ENCODE measurements at regions not wholly inside any gene's neighbourhood (a gene's known extent, or its start where the extent isn't known, plus 50 kb on each side); places are given as distances from the start of the nearest gene placed in this dataset.
"Not testable (repeated sequence)": the region's sequence is repeated elsewhere in the genome, so short reads cannot be mapped to it uniquely, and the experiment has no call there.

GRCh38 chr20:40894237-40894630 is 134.4 kb upstream of the TOP1 start:
- Mint-ChIP-seq H3K9me3 (no peaks in the 10 kb centered on the region), H3K36me3 (ENCODE audit: low read depth) (no peaks in the 10 kb centered on the region), H3K4me1 (ENCODE audit: low read depth) (no peaks in the 10 kb centered on the region), H3K27ac (no peak overlapping the region), H3K27me3 (ENCODE audit: low read depth) (peaks cover 27% of the 10 kb centered on the region), H3K4me3 (no peak overlapping the region)

- H3K36me3 Mint-ChIP-seq (ENCODE audit: low read depth), result no peaks in the 10 kb centered on the region
- no peak overlapping the region for H3K27ac Mint-ChIP-seq
- H3K27me3 Mint-ChIP-seq (ENCODE audit: low read depth), result peaks cover 36% of the 10 kb centered on the region
Observed at GRCh38 chr20:40895182-40895581, 133.4 kb upstream of the TOP1 start.

GRCh38 chr20:40896814-40897700 is 131.6 kb upstream of the TOP1 start:
- H3K4me1 Mint-ChIP-seq (ENCODE audit: low read depth), result no peaks in the 10 kb centered on the region
- H3K4me3 Mint-ChIP-seq, result no peak overlapping the region
- H3K27me3 Mint-ChIP-seq (ENCODE audit: low read depth), result peaks cover 40% of the 10 kb centered on the region
- no peaks in the 10 kb centered on the region for H3K9me3 Mint-ChIP-seq
- no peak overlapping the region for H3K27ac Mint-ChIP-seq
- H3K36me3 Mint-ChIP-seq (ENCODE audit: low read depth), result no peaks in the 10 kb centered on the region

More at GRCh38 chr20:40895182-40895581, 133.4 kb upstream of the TOP1 start:
- H3K4me1 Mint-ChIP-seq (ENCODE audit: low read depth), result no peaks in the 10 kb centered on the region
- no peak overlapping the region for H3K4me3 Mint-ChIP-seq
- H3K9me3 Mint-ChIP-seq, result no peaks in the 10 kb centered on the region

- H3K9me3 Mint-ChIP-seq, result no peaks in the 10 kb centered on the region
- H3K4me3 Mint-ChIP-seq, result no peak overlapping the region
- H3K36me3 Mint-ChIP-seq (ENCODE audit: low read depth), result no peaks in the 10 kb centered on the region
- peaks cover 32% of the 10 kb centered on the region for H3K27me3 Mint-ChIP-seq (ENCODE audit: low read depth)
- no peak overlapping the region for H3K27ac Mint-ChIP-seq
- no peaks in the 10 kb centered on the region for H3K4me1 Mint-ChIP-seq (ENCODE audit: low read depth)
Observed at GRCh38 chr20:40899344-40899743, 129.3 kb upstream of the TOP1 start.

GRCh38 chr20:40900666-40901215 is 127.9 kb upstream of the TOP1 start:
- Mint-ChIP-seq H3K36me3 (ENCODE audit: low read depth) (no peaks in the 10 kb centered on the region), H3K27me3 (ENCODE audit: low read depth) (peaks cover 32% of the 10 kb centered on the region), H3K9me3 (no peaks in the 10 kb centered on the region), H3K4me3 (no peak overlapping the region), H3K27ac (no peak overlapping the region), H3K4me1 (ENCODE audit: low read depth) (no peaks in the 10 kb centered on the region)

GRCh38 chr20:40902661-40903060 is 126.0 kb upstream of the TOP1 start:
- no peaks in the 10 kb centered on the region for H3K36me3 Mint-ChIP-seq (ENCODE audit: low read depth)

GRCh38 chr20:40908309-40908708 is 120.3 kb upstream of the TOP1 start:
- H3K27ac Mint-ChIP-seq, result no peak overlapping the region
- no peaks in the 10 kb centered on the region for H3K4me1 Mint-ChIP-seq (ENCODE audit: low read depth)
- no peaks in the 10 kb centered on the region for H3K9me3 Mint-ChIP-seq
- no peak overlapping the region for H3K4me3 Mint-ChIP-seq
- H3K27me3 Mint-ChIP-seq (ENCODE audit: low read depth), result peaks cover 3% of the 10 kb centered on the region
- no peaks in the 10 kb centered on the region for H3K36me3 Mint-ChIP-seq (ENCODE audit: low read depth)

More at GRCh38 chr20:40902661-40903060, 126.0 kb upstream of the TOP1 start:
- Mint-ChIP-seq H3K27ac (no peak overlapping the region), H3K4me1 (ENCODE audit: low read depth) (no peaks in the 10 kb centered on the region), H3K27me3 (ENCODE audit: low read depth) (peaks cover 19% of the 10 kb centered on the region), H3K9me3 (no peaks in the 10 kb centered on the region), H3K4me3 (no peak overlapping the region)

- H3K36me3 Mint-ChIP-seq (ENCODE audit: low read depth); H3K9me3 Mint-ChIP-seq; H3K4me3 Mint-ChIP-seq; H3K27me3 Mint-ChIP-seq (ENCODE audit: low read depth); H3K4me1 Mint-ChIP-seq (ENCODE audit: low read depth); H3K27ac Mint-ChIP-seq: not testable (repeated sequence)
Observed at GRCh38 chr20:40909489-40909888, 119.1 kb upstream of the TOP1 start.

GRCh38 chr20:40910436-40910835 is 118.2 kb upstream of the TOP1 start:
- not testable (repeated sequence) for H3K9me3 Mint-ChIP-seq; H3K4me3 Mint-ChIP-seq; H3K4me1 Mint-ChIP-seq (ENCODE audit: low read depth); H3K36me3 Mint-ChIP-seq (ENCODE audit: low read depth); H3K27ac Mint-ChIP-seq; H3K27me3 Mint-ChIP-seq (ENCODE audit: low read depth)

GRCh38 chr20:40911152-40911551 is 117.5 kb upstream of the TOP1 start:
- not testable (repeated sequence) for H3K27ac Mint-ChIP-seq; H3K36me3 Mint-ChIP-seq (ENCODE audit: low read depth); H3K4me1 Mint-ChIP-seq (ENCODE audit: low read depth); H3K27me3 Mint-ChIP-seq (ENCODE audit: low read depth); H3K9me3 Mint-ChIP-seq; H3K4me3 Mint-ChIP-seq

- no peak overlapping the region for H3K4me3 Mint-ChIP-seq
- H3K9me3 Mint-ChIP-seq, result no peaks in the 10 kb centered on the region
- no peaks in the 10 kb centered on the region for H3K36me3 Mint-ChIP-seq (ENCODE audit: low read depth)
- H3K27ac Mint-ChIP-seq, result no peak overlapping the region
- H3K4me1 Mint-ChIP-seq (ENCODE audit: low read depth), result no peaks in the 10 kb centered on the region
- peaks cover 3% of the 10 kb centered on the region for H3K27me3 Mint-ChIP-seq (ENCODE audit: low read depth)
Observed at GRCh38 chr20:40913224-40914185, 115.1 kb upstream of the TOP1 start.

GRCh38 chr20:40915756-40916155 is 112.9 kb upstream of the TOP1 start:
- H3K27me3 Mint-ChIP-seq (ENCODE audit: low read depth), result peaks cover 3% of the 10 kb centered on the region
- no peak overlapping the region for H3K27ac Mint-ChIP-seq
- H3K9me3 Mint-ChIP-seq, result no peaks in the 10 kb centered on the region
- H3K4me1 Mint-ChIP-seq (ENCODE audit: low read depth), result no peaks in the 10 kb centered on the region
- no peak overlapping the region for H3K4me3 Mint-ChIP-seq
- H3K36me3 Mint-ChIP-seq (ENCODE audit: low read depth), result no peaks in the 10 kb centered on the region

- Mint-ChIP-seq H3K4me3 (no peak overlapping the region), H3K27me3 (ENCODE audit: low read depth) (peaks cover 8% of the 10 kb centered on the region)
Observed at GRCh38 chr20:40916276-40916675, 112.3 kb upstream of the TOP1 start.

GRCh38 chr20:40920291-40920690 is 108.3 kb upstream of the TOP1 start:
- no peaks in the 10 kb centered on the region for H3K9me3 Mint-ChIP-seq
- H3K36me3 Mint-ChIP-seq (ENCODE audit: low read depth), result no peaks in the 10 kb centered on the region
- H3K27ac Mint-ChIP-seq, result no peak overlapping the region
- no peaks in the 10 kb centered on the region for H3K4me1 Mint-ChIP-seq (ENCODE audit: low read depth)
- no peak overlapping the region for H3K4me3 Mint-ChIP-seq
- peaks cover 11% of the 10 kb centered on the region for H3K27me3 Mint-ChIP-seq (ENCODE audit: low read depth)

More at GRCh38 chr20:40916276-40916675, 112.3 kb upstream of the TOP1 start:
- Mint-ChIP-seq H3K27ac (no peak overlapping the region), H3K36me3 (ENCODE audit: low read depth) (no peaks in the 10 kb centered on the region), H3K9me3 (no peaks in the 10 kb centered on the region), H3K4me1 (ENCODE audit: low read depth) (no peaks in the 10 kb centered on the region)
